HEK293 (cell line): ENCODE measurements at regions not wholly inside any gene's neighbourhood (a gene's known extent, or its start where the extent isn't known, plus 50 kb on each side); places are given as distances from the start of the nearest gene placed in this dataset.

ENCODE experiments used
- CTCF ChIA-PET: fragments of 350-600 bp; formaldehyde crosslinking; extraction: SDS; loops from one replicate; lab custom pipeline; 2021; ENCODE audit warnings: antibody characterized with exemption; lab: Yijun Ruan, JAX
- POLR2A ChIA-PET: fragments of 300-600 bp; formaldehyde crosslinking; extraction: SDS; loops from one replicate; lab custom pipeline; 2020; ENCODE audit warnings: antibody characterized with exemption, inconsistent platforms; lab: Yijun Ruan, JAX
- H3K27ac ChIP-seq: fragments of 200-500 bp; sonication (Bioruptor generic); 2 replicates; pipeline ENCODE4 v1.5.1; 2014; ENCODE audit warnings: low read depth, low read length, control low read depth, inconsistent platforms; ENCODE audit errors: extremely low read depth
- H3K36me3 ChIP-seq, 2 experiments: fragments of 200-500 bp in 1 of 2; sonication (Bioruptor generic) in 1 of 2; 1 replicate in 1 of 2; 2 replicates in 1 of 2; pipeline ENCODE4 v1.5.1; 2014 to 2017; ENCODE audit warnings: inconsistent platforms in 2 of 2, low read length in 2 of 2; ENCODE audit not compliant: control insufficient read depth in 2 of 2, insufficient read depth in 1 of 2
- H3K4me1 ChIP-seq: fragments of 200-500 bp; sonication (Bioruptor generic); 2 replicates; pipeline ENCODE4 v1.5.1; 2014; ENCODE audit warnings: mild to moderate bottlenecking, low read length, inconsistent platforms; ENCODE audit not compliant: control insufficient read depth, insufficient read depth
- H3K4me3 ChIP-seq: 2 replicates; pipeline ENCODE4 v1.5.1; 2011; ENCODE audit warnings: low read depth, mild to moderate bottlenecking, control low read depth, low read length, moderate library complexity
- H3K9me3 ChIP-seq: fragments of 200-500 bp; sonication (Bioruptor generic); 2 replicates; pipeline ENCODE4 v1.5.1; 2014; ENCODE audit warnings: low read depth, low read length, inconsistent platforms; ENCODE audit not compliant: control insufficient read depth, insufficient read depth
- BCL11A ChIP-seq: fragments of 450-650 bp; formaldehyde crosslinking; IDR thresholded peaks from 2 replicates; pipeline ENCODE4 v1.5.1; 2016; ENCODE audit warnings: low read depth, missing biosample characterization, missing genetic modification characterization
- GLI2 ChIP-seq: fragments of 450-650 bp; formaldehyde crosslinking; IDR thresholded peaks from 2 replicates; pipeline ENCODE4; 2017; ENCODE audit warnings: missing biosample characterization, missing genetic modification characterization, low read depth, borderline replicate concordance
- HOXC10 ChIP-seq: sonication (generic); formaldehyde crosslinking; IDR thresholded peaks from 2 replicates; pipeline ENCODE4 v1.8.1; 2023; ENCODE audit warnings: mild to moderate bottlenecking, missing genetic modification reagents
- KLF9 ChIP-seq: fragments of 450-650 bp; formaldehyde crosslinking; IDR thresholded peaks from 2 replicates; pipeline ENCODE4 v1.5.1; 2016; ENCODE audit warnings: missing biosample characterization, missing genetic modification characterization, low read depth
- MEIS1 ChIP-seq: sonication (generic); formaldehyde crosslinking; IDR thresholded peaks from 2 replicates; pipeline ENCODE4 v1.8.1; 2022; ENCODE audit warnings: missing genetic modification reagents, mild to moderate bottlenecking, borderline replicate concordance
- TSHZ1 ChIP-seq: fragments of 450-650 bp; formaldehyde crosslinking; IDR thresholded peaks from 2 replicates; pipeline ENCODE4 v1.5.1; 2016; ENCODE audit warnings: missing biosample characterization, missing genetic modification characterization, borderline replicate concordance
- ZBTB7A ChIP-seq: fragments of 450-650 bp; formaldehyde crosslinking; IDR thresholded peaks from 2 replicates; pipeline ENCODE4 v1.5.1; 2016; ENCODE audit warnings: low read depth, missing biosample characterization, missing genetic modification characterization
- ZNF140 ChIP-seq: fragments of 450-650 bp; formaldehyde crosslinking; IDR thresholded peaks from 2 replicates; pipeline ENCODE4 v1.5.1; 2016; ENCODE audit warnings: missing biosample characterization, missing genetic modification characterization
- ZNF274 ChIP-seq, 2 experiments: fragments of 200-500 bp in 1 of 2; fragments of 450-650 bp in 1 of 2; sonication (Bioruptor generic) in 1 of 2; formaldehyde crosslinking in 1 of 2; IDR thresholded peaks; 2 replicates each; pipeline versions ENCODE4 v1.5.1 to v1.6.1; 2014 to 2016; ENCODE audit warnings: borderline replicate concordance in 1 of 2, inconsistent platforms in 1 of 2, low read length in 1 of 2, missing biosample characterization in 1 of 2, missing genetic modification characterization in 1 of 2
- ZNF292 ChIP-seq: fragments of 450-650 bp; formaldehyde crosslinking; IDR thresholded peaks from 2 replicates; pipeline ENCODE4 v1.5.1; 2016; ENCODE audit warnings: low read depth, missing biosample characterization, missing genetic modification characterization, borderline replicate concordance
- ZNF341 ChIP-seq: fragments of 450-650 bp; formaldehyde crosslinking; IDR thresholded peaks from 2 replicates; pipeline ENCODE4; 2016; ENCODE audit warnings: low read depth, missing biosample characterization, missing genetic modification characterization
- ZNF354C ChIP-seq: fragments of 450-650 bp; formaldehyde crosslinking; IDR thresholded peaks from 2 replicates; pipeline ENCODE4 v1.5.1; 2016; ENCODE audit warnings: missing biosample characterization, missing genetic modification characterization, low read depth, borderline replicate concordance
- ZNF394 ChIP-seq: fragments of 450-650 bp; formaldehyde crosslinking; IDR thresholded peaks from 2 replicates; pipeline ENCODE4 v1.5.1; 2016; ENCODE audit warnings: missing biosample characterization, missing genetic modification characterization, mild to moderate bottlenecking, moderate library complexity, borderline replicate concordance
- ZNF433 ChIP-seq: fragments of 450-650 bp; formaldehyde crosslinking; IDR thresholded peaks from 2 replicates; pipeline ENCODE4 v1.5.1; 2016; ENCODE audit warnings: missing biosample characterization, missing genetic modification characterization, low read depth
- ZNF501 ChIP-seq: fragments of 450-650 bp; formaldehyde crosslinking; IDR thresholded peaks from 2 replicates; pipeline ENCODE4 v1.5.1; 2016; ENCODE audit warnings: missing biosample characterization, missing genetic modification characterization
- ZNF521 ChIP-seq: fragments of 450-650 bp; formaldehyde crosslinking; IDR thresholded peaks from 2 replicates; pipeline ENCODE4 v1.5.1; 2017; ENCODE audit warnings: missing biosample characterization, mild to moderate bottlenecking, missing genetic modification characterization
- ZNF558 ChIP-seq: fragments of 450-650 bp; formaldehyde crosslinking; IDR thresholded peaks from 2 replicates; pipeline ENCODE4 v1.5.1; 2016; ENCODE audit warnings: missing biosample characterization, missing genetic modification characterization
- ZNF658 ChIP-seq: fragments of 450-650 bp; formaldehyde crosslinking; IDR thresholded peaks from 2 replicates; pipeline ENCODE4; 2016; ENCODE audit warnings: missing biosample characterization, missing genetic modification characterization
- ZNF664 ChIP-seq: fragments of 450-650 bp; formaldehyde crosslinking; IDR thresholded peaks from 2 replicates; pipeline ENCODE4 v1.5.1; 2016; ENCODE audit warnings: missing biosample characterization, missing genetic modification characterization
- ZNF670 ChIP-seq: fragments of 450-650 bp; formaldehyde crosslinking; IDR thresholded peaks from 2 replicates; pipeline ENCODE4 v1.5.1; 2016; ENCODE audit warnings: missing biosample characterization, missing genetic modification characterization, low read depth
- ZNF677 ChIP-seq: fragments of 450-650 bp; IDR thresholded peaks from 2 replicates; pipeline ENCODE4 v1.5.0; 2018; ENCODE audit warnings: missing biosample characterization, mild to moderate bottlenecking, missing genetic modification characterization, moderate library complexity
- ZNF747 ChIP-seq: fragments of 450-650 bp; formaldehyde crosslinking; IDR thresholded peaks from 2 replicates; pipeline ENCODE4 v1.5.1; 2016; ENCODE audit warnings: missing biosample characterization, missing genetic modification characterization
- ZNF785 ChIP-seq: fragments of 450-650 bp; formaldehyde crosslinking; IDR thresholded peaks from 2 replicates; pipeline ENCODE4 v1.5.1; 2016; ENCODE audit warnings: missing biosample characterization, missing genetic modification characterization
- TF ChIP-seq, protein P1 (sequence below): fragments of 450-650 bp; formaldehyde crosslinking; IDR thresholded peaks from 2 replicates; pipeline ENCODE4 v1.5.1; 2016; ENCODE audit warnings: missing biosample characterization, missing genetic modification characterization
- TF ChIP-seq, protein P2 (sequence below): fragments of 450-650 bp; formaldehyde crosslinking; IDR thresholded peaks from 2 replicates; pipeline ENCODE4 v1.5.1; 2016; ENCODE audit warnings: missing biosample characterization, missing genetic modification characterization

- TF ChIP-seq ZNF677 (tag by site-specific recombination), result no peak
- no peak for TF ChIP-seq BCL11A (tag by site-specific recombination)
- TF ChIP-seq, protein P1, sequence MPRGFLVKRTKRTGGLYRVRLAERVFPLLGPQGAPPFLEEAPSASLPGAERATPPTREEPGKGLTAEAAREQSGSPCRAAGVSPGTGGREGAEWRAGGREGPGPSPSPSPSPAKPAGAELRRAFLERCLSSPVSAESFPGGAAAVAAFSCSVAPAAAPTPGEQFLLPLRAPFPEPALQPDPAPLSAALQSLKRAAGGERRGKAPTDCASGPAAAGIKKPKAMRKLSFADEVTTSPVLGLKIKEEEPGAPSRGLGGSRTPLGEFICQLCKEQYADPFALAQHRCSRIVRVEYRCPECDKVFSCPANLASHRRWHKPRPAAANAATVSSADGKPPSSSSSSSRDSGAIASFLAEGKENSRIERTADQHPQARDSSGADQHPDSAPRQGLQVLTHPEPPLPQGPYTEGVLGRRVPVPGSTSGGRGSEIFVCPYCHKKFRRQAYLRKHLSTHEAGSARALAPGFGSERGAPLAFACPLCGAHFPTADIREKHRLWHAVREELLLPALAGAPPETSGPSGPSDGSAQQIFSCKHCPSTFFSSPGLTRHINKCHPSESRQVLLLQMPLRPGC (tag by site-specific recombination), result no peak
- TF ChIP-seq ZNF658 (tag by site-specific recombination), result no peak
- TF ChIP-seq, protein P2, sequence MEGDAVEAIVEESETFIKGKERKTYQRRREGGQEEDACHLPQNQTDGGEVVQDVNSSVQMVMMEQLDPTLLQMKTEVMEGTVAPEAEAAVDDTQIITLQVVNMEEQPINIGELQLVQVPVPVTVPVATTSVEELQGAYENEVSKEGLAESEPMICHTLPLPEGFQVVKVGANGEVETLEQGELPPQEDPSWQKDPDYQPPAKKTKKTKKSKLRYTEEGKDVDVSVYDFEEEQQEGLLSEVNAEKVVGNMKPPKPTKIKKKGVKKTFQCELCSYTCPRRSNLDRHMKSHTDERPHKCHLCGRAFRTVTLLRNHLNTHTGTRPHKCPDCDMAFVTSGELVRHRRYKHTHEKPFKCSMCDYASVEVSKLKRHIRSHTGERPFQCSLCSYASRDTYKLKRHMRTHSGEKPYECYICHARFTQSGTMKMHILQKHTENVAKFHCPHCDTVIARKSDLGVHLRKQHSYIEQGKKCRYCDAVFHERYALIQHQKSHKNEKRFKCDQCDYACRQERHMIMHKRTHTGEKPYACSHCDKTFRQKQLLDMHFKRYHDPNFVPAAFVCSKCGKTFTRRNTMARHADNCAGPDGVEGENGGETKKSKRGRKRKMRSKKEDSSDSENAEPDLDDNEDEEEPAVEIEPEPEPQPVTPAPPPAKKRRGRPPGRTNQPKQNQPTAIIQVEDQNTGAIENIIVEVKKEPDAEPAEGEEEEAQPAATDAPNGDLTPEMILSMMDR, result no peak
- Histone ChIP-seq H3K9me3 (no peaks in the 10 kb centered on the region), H3K4me1 (no peaks in the 10 kb centered on the region), H3K36me3 (no peaks in the 10 kb centered on the region), H3K27ac (no peak overlapping the region), H3K4me3 (no peak overlapping the region)
- ChIA-PET POLR2A (interaction anchor here (0.7 kb wide), 1 partner anchor 24 kb away, joined by 3 read pairs; no protein-coding TSS in a partner anchor), CTCF (no interaction called here)
Observed at GRCh38 chr4:117334451-117335188, 249.2 kb upstream of the TRAM1L1 start.

DNA sequence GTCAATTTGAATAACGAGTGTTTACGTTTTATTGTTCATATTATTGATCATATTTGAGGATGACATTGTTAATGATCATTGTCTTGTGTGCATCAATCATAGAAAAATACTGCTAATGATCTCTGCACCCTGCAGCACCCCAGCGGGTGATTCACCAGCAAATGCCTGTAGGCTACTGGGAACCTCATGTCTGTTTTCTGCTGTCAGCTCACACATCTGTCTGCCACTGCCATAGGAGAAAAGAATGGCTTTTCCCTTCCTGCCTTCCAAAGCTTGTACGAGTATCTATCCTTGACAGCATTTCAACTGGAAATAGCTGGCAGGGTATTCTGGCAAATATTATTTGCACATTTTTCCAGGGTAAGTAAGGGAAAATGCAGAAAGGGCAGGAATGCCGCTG lies 272.1 kb upstream of the TRAM1L1 start:
- TF ChIP-seq ZBTB7A, result no peak
- TF ChIP-seq ZNF664 (tag by site-specific recombination), result no peak
- no peak for TF ChIP-seq ZNF521 (tag by site-specific recombination)
- no peaks in the 10 kb centered on the region for H3K4me1 ChIP-seq
- no peak overlapping the region for H3K27ac ChIP-seq
- H3K4me3 ChIP-seq, result no peak overlapping the region
- ChIA-PET CTCF (no interaction called here), POLR2A (no interaction called here)
- no peaks in the 10 kb centered on the region for H3K9me3 ChIP-seq
- no peaks in the 10 kb centered on the region for H3K36me3 ChIP-seq

GRCh38 chr4:117357866-117358265 lies 272.5 kb upstream of the TRAM1L1 start:
- H3K4me1 ChIP-seq, result no peaks in the 10 kb centered on the region
- H3K4me3 ChIP-seq, result no peak overlapping the region
- H3K9me3 ChIP-seq, result no peaks in the 10 kb centered on the region
- H3K27ac ChIP-seq, result no peak overlapping the region
- H3K36me3 ChIP-seq, result no peaks in the 10 kb centered on the region
- ChIA-PET CTCF (no interaction called here), POLR2A (no interaction called here)
- TF ChIP-seq ZNF501 (tag by site-specific recombination) (no peak), TSHZ1 (no peak), ZNF747 (tag by site-specific recombination) (no peak), KLF9 (tag by site-specific recombination) (no peak), ZNF140 (tag by site-specific recombination) (no peak), ZNF354C (tag by site-specific recombination) (no peak), GLI2 (no peak), HOXC10 (CRISPR knock-in tag) (no peak), ZNF292 (no peak), ZNF274 (IDR thresholded peaks at IDR 0.05; ENCODE audit: low read length) (no peak), ZNF274 (tag by site-specific recombination; IDR thresholded peaks at IDR 0.05; ENCODE audit: borderline replicate concordance) (no peak), MEIS1 (CRISPR knock-in tag) (no peak), ZNF433 (tag by site-specific recombination) (no peak), ZNF785 (no peak), ZNF394 (tag by site-specific recombination) (no peak), ZNF670 (tag by site-specific recombination) (no peak), ZNF558 (tag by site-specific recombination) (no peak), ZNF341 (tag by site-specific recombination) (no peak)
